ENCODE measurements at regions not wholly inside any gene's neighbourhood (a gene's known extent, or its start where the extent isn't known, plus 50 kb on each side); places are given as distances from the start of the nearest gene placed in this dataset.

DNA sequence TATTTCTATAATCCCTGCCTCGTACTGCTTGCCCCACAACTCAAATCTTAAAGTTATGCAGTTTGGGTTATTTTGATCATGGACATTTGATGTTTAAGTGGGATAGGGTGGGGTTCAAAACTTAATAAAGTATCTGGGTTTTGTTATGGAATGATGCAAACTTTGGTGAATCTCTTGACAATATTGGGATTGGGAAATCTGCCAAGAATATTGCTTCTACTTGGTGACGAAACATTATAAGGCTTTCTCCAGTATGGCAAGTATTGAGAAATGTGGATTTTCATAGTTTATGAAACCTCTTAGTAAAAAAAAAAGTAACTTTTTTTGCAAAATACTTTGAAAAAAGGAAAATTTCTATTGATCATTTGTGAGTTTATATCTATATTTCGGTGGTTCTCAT is 130.8 kb upstream of the SFRP2 start:
- H3K4me3 ChIP-seq (ENCODE audit: low read length) = no peak overlapping the region
- no peak overlapping the region for H3K9ac ChIP-seq (ENCODE audit: low read length)
- no peaks in the 10 kb centered on the region for H3K4me1 ChIP-seq (ENCODE audit: control insufficient read depth, low read depth, low read length)
- no peaks in the 10 kb centered on the region for H3K27me3 ChIP-seq (ENCODE audit: control insufficient read depth, insufficient read depth, low read length)
- H3K9me3 ChIP-seq (ENCODE audit: control insufficient read depth, low read depth, low read length) = no peaks in the 10 kb centered on the region
- H3K36me3 ChIP-seq (ENCODE audit: control insufficient read depth, low read depth, low read length) = no peaks in the 10 kb centered on the region
- H3K27ac ChIP-seq (ENCODE audit: low read length) = no peak overlapping the region

DNA sequence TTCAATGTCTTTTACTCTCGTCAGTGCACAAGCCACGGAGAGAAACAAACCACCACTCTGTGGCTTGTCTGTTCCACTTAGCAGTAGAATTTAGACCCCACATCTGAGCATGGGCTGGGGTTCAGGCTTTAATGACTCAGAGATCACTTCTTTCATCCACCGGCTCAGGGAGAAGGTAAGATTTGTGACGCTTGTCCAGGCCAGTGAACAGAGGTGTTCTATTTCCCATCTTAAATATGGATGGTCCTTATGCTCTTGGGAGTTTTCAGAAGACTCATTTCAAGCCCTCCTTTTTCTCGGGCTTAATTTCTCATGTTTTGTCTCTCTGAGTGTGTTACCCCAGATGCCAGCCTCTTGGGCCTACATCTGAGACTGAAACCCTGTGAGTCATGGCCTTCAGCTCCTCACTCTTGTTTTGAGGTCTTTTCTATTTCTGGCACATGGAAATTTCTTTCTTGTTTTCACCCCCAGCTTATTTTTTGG is 127.4 kb upstream of the SFRP2 start:
- H3K9ac ChIP-seq (ENCODE audit: low read length) = no peak overlapping the region

DNA sequence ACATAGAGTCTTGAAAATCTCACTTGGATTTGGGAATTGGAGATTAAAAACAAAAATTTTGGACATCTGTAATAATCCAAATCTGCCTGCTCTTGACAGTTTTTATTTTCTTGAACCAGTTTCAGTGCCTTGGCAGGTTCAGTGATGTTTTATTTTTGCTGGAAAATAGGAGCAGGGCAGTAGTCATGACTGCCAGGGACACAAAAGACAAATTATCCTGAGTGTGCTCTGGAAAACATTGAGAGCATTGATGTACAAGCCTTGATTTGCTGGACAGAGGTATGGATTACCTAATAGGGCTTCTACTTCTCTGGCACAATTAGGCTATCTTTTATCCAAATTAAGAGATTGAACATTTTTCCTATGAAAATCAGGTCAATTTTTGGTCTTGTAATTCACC is 123.4 kb upstream of the SFRP2 start:
- Histone ChIP-seq H3K4me1 (ENCODE audit: control insufficient read depth, low read depth, low read length) (peaks cover 11% of the 10 kb centered on the region), H3K27me3 (ENCODE audit: control insufficient read depth, insufficient read depth, low read length) (no peaks in the 10 kb centered on the region), H3K9ac (ENCODE audit: low read length) (no peak overlapping the region), H3K27ac (ENCODE audit: low read length) (no peak overlapping the region), H3K36me3 (ENCODE audit: control insufficient read depth, low read depth, low read length) (no peaks in the 10 kb centered on the region), H3K4me3 (ENCODE audit: low read length) (no peak overlapping the region), H3K9me3 (ENCODE audit: control insufficient read depth, low read depth, low read length) (no peaks in the 10 kb centered on the region)

More for the DNA sequence above, 127.4 kb upstream of the SFRP2 start:
- Histone ChIP-seq H3K36me3 (ENCODE audit: control insufficient read depth, low read depth, low read length) (no peaks in the 10 kb centered on the region), H3K4me1 (ENCODE audit: control insufficient read depth, low read depth, low read length) (no peaks in the 10 kb centered on the region), H3K27me3 (ENCODE audit: control insufficient read depth, insufficient read depth, low read length) (no peaks in the 10 kb centered on the region), H3K4me3 (ENCODE audit: low read length) (no peak overlapping the region), H3K9me3 (ENCODE audit: control insufficient read depth, low read depth, low read length) (no peaks in the 10 kb centered on the region), H3K27ac (ENCODE audit: low read length) (no peak overlapping the region)

DNA sequence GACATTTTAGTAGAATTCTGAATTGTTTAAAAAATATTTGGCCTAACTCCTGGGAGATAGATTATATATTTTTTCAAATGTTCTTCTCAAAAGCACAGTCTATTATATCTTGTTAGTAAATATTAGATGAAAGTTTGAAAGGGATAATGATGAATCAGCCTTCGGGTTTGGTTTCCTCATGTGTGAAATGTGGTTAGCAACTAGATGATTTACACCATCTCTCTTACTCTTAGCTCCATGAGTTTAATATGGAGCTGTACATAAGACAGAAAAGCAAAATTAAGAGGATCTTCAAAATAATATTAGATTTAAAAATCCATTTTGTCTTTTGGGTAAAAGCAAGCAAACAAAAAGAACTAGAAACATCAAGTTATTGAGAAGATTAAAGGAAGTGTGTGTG is 120.8 kb upstream of the SFRP2 start:
- Histone ChIP-seq H3K27me3 (ENCODE audit: control insufficient read depth, insufficient read depth, low read length) (no peaks in the 10 kb centered on the region), H3K4me3 (ENCODE audit: low read length) (no peak overlapping the region), H3K27ac (ENCODE audit: low read length) (no peak overlapping the region), H3K36me3 (ENCODE audit: control insufficient read depth, low read depth, low read length) (no peaks in the 10 kb centered on the region), H3K9me3 (ENCODE audit: control insufficient read depth, low read depth, low read length) (no peaks in the 10 kb centered on the region), H3K9ac (ENCODE audit: low read length) (no peak overlapping the region), H3K4me1 (ENCODE audit: control insufficient read depth, low read depth, low read length) (peaks cover 14% of the 10 kb centered on the region)

DNA sequence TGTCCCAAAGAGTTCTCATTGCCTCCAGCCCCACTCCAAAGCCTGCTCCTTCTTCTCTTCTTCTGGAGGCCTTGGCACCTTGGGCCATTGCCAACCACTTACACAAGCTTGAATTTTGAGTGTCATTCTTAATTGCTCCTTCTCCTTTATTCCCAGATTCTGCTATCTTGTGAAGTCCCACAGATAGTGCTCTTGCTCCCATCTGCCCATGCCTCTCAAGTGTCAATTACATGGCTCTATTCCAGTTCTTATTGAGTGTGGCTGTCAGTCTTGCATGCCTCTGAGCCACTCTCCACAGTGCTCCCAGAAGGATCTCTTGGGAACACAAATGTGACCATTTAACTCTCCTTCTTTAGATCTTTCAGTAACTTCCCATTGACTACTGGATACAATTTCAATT is 117.3 kb upstream of the SFRP2 start:
- Histone ChIP-seq H3K9me3 (ENCODE audit: control insufficient read depth, low read depth, low read length) (no peaks in the 10 kb centered on the region), H3K4me3 (ENCODE audit: low read length) (no peak overlapping the region), H3K9ac (ENCODE audit: low read length) (no peak overlapping the region), H3K4me1 (ENCODE audit: control insufficient read depth, low read depth, low read length) (peaks cover 14% of the 10 kb centered on the region), H3K27me3 (ENCODE audit: control insufficient read depth, insufficient read depth, low read length) (no peaks in the 10 kb centered on the region), H3K27ac (ENCODE audit: low read length) (no peak overlapping the region), H3K36me3 (ENCODE audit: control insufficient read depth, low read depth, low read length) (no peaks in the 10 kb centered on the region)

DNA sequence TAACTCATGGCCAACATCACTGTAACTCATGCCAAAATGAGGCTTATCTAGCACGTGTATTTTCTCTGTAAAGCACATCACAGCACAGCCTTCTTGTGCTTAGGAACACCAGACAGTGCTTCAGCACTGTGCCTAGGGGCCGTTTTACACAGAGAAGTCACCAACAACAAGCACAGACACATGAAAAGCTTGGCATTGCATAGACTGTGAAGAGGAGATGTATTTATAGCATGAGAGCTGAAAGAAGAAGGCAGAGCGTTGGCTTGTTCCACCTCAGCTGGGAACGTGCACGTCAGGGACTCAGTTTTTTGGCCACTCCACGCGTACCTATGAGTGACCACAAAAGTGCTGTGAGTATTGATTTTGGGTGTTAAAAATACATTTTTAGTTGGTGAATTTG is 116.3 kb upstream of the SFRP2 start:
- Histone ChIP-seq H3K9me3 (ENCODE audit: control insufficient read depth, low read depth, low read length) (no peaks in the 10 kb centered on the region), H3K9ac (ENCODE audit: low read length) (no peak overlapping the region), H3K27ac (ENCODE audit: low read length) (no peak overlapping the region), H3K27me3 (ENCODE audit: control insufficient read depth, insufficient read depth, low read length) (no peaks in the 10 kb centered on the region), H3K4me3 (ENCODE audit: low read length) (no peak overlapping the region), H3K4me1 (ENCODE audit: control insufficient read depth, low read depth, low read length) (peaks cover 14% of the 10 kb centered on the region), H3K36me3 (ENCODE audit: control insufficient read depth, low read depth, low read length) (no peaks in the 10 kb centered on the region)

DNA sequence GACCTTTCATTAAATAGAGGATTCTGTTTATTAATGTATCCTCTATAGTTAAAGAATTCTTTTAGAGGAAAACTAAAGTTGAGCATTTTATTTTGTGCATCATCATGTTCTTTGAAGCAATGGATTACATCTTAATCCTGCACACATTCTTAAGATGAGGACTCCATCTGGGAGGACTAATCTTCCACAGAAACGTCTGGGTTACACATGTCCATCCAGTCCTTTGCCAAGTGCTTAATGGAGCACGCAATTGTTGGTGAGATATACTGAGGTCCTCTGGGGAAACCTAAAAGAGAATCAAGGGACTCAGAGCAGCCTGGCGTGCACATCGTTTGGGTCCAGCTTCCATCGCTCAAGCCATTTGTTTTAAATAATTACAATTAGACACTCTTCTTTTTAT is 115.1 kb upstream of the SFRP2 start:
- H3K9ac ChIP-seq (ENCODE audit: low read length) = no peak overlapping the region
- H3K4me3 ChIP-seq (ENCODE audit: low read length) = no peak overlapping the region
- H3K27me3 ChIP-seq (ENCODE audit: control insufficient read depth, insufficient read depth, low read length) = no peaks in the 10 kb centered on the region
- H3K27ac ChIP-seq (ENCODE audit: low read length) = no peak overlapping the region
- H3K36me3 ChIP-seq (ENCODE audit: control insufficient read depth, low read depth, low read length) = no peaks in the 10 kb centered on the region
- peaks cover 14% of the 10 kb centered on the region for H3K4me1 ChIP-seq (ENCODE audit: control insufficient read depth, low read depth, low read length)
- no peaks in the 10 kb centered on the region for H3K9me3 ChIP-seq (ENCODE audit: control insufficient read depth, low read depth, low read length)

DNA sequence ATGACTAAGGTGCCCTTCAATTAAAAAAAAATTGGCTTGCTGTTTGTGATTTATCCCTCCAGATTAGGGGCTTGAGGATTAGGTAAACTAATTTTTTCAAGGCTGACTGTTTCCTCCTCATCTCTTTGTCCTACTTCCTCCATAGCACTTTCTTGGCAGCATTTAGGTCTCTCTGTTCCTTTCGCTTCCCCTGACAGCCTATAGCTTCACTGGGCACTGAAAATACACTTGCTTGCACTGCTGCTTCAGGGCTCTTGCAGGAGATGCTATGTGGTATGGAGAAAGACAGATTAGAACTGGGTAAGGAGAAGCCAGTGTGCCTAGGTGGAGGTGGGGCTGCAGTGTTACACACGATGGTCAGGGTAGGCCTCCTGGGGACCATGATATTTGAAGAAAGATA is 112.3 kb upstream of the SFRP2 start:
- Histone ChIP-seq H3K27ac (ENCODE audit: low read length) (no peak overlapping the region), H3K9ac (ENCODE audit: low read length) (no peak overlapping the region), H3K4me1 (ENCODE audit: control insufficient read depth, low read depth, low read length) (no peaks in the 10 kb centered on the region), H3K27me3 (ENCODE audit: control insufficient read depth, insufficient read depth, low read length) (no peaks in the 10 kb centered on the region), H3K4me3 (ENCODE audit: low read length) (no peak overlapping the region), H3K9me3 (ENCODE audit: control insufficient read depth, low read depth, low read length) (no peaks in the 10 kb centered on the region), H3K36me3 (ENCODE audit: control insufficient read depth, low read depth, low read length) (no peaks in the 10 kb centered on the region)

DNA sequence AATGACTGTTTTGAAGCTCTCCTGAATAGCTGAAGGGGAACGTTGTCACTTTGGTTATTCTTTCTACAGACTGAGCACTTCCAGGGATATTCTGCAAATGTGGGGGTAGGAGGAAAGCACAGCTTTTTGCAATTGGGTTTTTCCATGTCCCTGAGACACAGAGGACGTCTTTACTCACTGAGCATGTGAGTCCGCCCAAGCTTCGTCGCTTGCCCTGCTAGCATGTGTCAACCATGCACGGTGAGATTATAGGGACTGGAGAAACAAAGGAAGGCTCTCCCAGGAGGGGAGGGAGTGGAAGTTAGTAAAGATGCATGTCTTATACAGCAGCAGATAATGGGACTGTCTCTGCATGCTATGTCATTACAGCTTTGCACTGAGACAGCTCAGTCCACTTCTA is 111.5 kb upstream of the SFRP2 start:
- Histone ChIP-seq H3K36me3 (ENCODE audit: control insufficient read depth, low read depth, low read length) (no peaks in the 10 kb centered on the region), H3K9me3 (ENCODE audit: control insufficient read depth, low read depth, low read length) (no peaks in the 10 kb centered on the region), H3K4me1 (ENCODE audit: control insufficient read depth, low read depth, low read length) (no peaks in the 10 kb centered on the region), H3K27me3 (ENCODE audit: control insufficient read depth, insufficient read depth, low read length) (no peaks in the 10 kb centered on the region), H3K27ac (ENCODE audit: low read length) (no peak overlapping the region), H3K9ac (ENCODE audit: low read length) (no peak overlapping the region), H3K4me3 (ENCODE audit: low read length) (no peak overlapping the region)

DNA sequence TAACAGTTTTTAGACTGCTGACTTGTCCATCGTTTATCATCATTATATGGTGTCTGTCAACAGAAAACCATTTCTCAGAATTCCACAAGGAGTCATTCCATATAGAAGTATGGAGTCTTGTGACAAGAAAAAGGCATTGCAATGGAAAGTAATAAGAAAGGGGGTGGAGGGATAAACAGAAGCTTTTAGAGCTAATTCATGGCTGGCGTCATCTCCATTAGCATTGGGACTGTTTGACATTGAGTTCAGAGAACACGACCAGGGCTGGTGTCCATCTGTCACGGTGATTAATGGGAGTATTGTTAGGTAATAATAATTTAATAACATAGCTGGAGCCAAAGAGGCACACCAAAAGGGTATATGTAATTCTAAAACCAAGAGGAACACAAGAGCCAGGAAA is 101.9 kb upstream of the SFRP2 start:
- H3K9me3 ChIP-seq (ENCODE audit: control insufficient read depth, low read depth, low read length) = no peaks in the 10 kb centered on the region
- H3K27ac ChIP-seq (ENCODE audit: low read length) = no peak overlapping the region
- H3K4me3 ChIP-seq (ENCODE audit: low read length) = no peak overlapping the region
- H3K27me3 ChIP-seq (ENCODE audit: control insufficient read depth, insufficient read depth, low read length) = no peaks in the 10 kb centered on the region
- H3K4me1 ChIP-seq (ENCODE audit: control insufficient read depth, low read depth, low read length) = no peaks in the 10 kb centered on the region
- H3K36me3 ChIP-seq (ENCODE audit: control insufficient read depth, low read depth, low read length) = no peaks in the 10 kb centered on the region
- H3K9ac ChIP-seq (ENCODE audit: low read length) = no peak overlapping the region

DNA sequence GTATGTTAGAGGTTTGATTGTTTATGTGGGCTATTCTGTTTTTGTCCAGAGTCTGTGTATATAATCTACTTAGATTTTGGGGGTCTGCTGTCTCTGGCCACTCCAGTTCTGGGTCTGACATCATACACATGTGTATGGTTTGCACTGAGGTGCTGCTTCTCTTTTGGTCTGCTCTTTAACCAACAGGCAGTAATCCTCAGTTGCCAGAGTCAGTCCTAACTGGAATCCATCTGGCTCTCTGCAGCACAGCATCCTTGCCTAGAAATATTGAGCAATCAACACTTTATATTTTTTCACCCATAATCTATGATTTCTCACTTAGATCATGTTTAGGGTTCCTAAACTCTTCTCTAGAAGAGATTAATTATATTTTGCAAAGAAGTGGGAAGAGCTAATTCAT is 98.3 kb upstream of the SFRP2 start:
- H3K4me1 ChIP-seq (ENCODE audit: control insufficient read depth, low read depth, low read length) = no peaks in the 10 kb centered on the region
- H3K27ac ChIP-seq (ENCODE audit: low read length) = no peak overlapping the region
- H3K27me3 ChIP-seq (ENCODE audit: control insufficient read depth, insufficient read depth, low read length) = no peaks in the 10 kb centered on the region
- H3K4me3 ChIP-seq (ENCODE audit: low read length) = no peak overlapping the region
- H3K9ac ChIP-seq (ENCODE audit: low read length) = no peak overlapping the region
- peaks cover 5% of the 10 kb centered on the region for H3K9me3 ChIP-seq (ENCODE audit: control insufficient read depth, low read depth, low read length)
- H3K36me3 ChIP-seq (ENCODE audit: control insufficient read depth, low read depth, low read length) = no peaks in the 10 kb centered on the region

DNA sequence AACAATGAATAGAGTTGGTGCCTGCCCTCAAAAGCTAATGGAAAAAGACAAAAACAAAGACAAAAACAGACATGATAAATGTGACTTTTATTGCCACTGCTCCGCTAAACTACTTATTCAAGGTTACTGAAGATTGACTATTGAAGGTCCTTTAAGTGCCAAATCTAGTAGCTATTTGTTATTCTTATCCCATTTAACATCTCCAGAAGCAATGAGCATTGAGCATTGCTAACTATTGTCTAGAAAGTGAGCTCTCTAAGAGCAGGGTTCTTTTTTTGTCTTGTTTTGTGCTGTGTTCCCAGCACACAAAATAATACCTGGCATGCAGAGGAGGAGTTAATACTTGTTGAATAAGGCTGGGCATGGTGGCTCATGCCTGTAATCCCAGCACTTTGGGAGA is 95.4 kb upstream of the SFRP2 start:
- Histone ChIP-seq H3K27me3 (ENCODE audit: control insufficient read depth, insufficient read depth, low read length) (no peaks in the 10 kb centered on the region), H3K27ac (ENCODE audit: low read length) (no peak overlapping the region), H3K4me3 (ENCODE audit: low read length) (no peak overlapping the region), H3K36me3 (ENCODE audit: control insufficient read depth, low read depth, low read length) (no peaks in the 10 kb centered on the region), H3K9ac (ENCODE audit: low read length) (no peak overlapping the region), H3K4me1 (ENCODE audit: control insufficient read depth, low read depth, low read length) (no peaks in the 10 kb centered on the region), H3K9me3 (ENCODE audit: control insufficient read depth, low read depth, low read length) (peaks cover 25% of the 10 kb centered on the region)

Data from iPS-18a (cell line).